GM12874 (cell line): ENCODE measurements at regions not wholly inside any gene's neighbourhood (a gene's known extent, or its start where the extent isn't known, plus 50 kb on each side); places are given as distances from the start of the nearest gene placed in this dataset.

Source experiments
- CTCF ChIP-seq: IDR thresholded peaks from 2 replicates; pipeline ENCODE4 v1.5.1; 2011; ENCODE audit warnings: low read depth, mild to moderate bottlenecking, control low read depth, low read length, moderate library complexity; ENCODE audit not compliant: insufficient read depth

DNA sequence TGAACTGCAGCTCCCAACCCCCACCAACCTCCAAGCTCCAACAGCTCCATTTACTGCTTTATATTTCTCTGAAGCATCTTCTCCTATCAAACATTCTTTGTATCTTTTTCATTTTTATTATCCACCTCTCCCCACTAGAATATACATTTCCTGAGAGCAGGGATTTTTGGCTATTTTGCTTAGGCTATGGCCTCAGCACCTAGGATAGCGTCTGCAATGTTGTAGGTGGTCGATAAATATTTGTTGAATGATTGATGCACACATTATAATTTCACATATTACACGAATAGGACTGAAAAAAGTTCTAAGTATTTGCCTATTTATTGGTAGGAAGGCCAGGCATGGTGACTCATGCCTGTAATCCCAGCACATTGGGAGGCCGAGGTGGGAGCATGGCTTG, 658.7 kb upstream of the DIPK2B start:
- no peak for TF ChIP-seq CTCF

GRCh38 chrX:45852884-45853283, 652.2 kb upstream of the DIPK2B start:
- no peak for TF ChIP-seq CTCF

DNA sequence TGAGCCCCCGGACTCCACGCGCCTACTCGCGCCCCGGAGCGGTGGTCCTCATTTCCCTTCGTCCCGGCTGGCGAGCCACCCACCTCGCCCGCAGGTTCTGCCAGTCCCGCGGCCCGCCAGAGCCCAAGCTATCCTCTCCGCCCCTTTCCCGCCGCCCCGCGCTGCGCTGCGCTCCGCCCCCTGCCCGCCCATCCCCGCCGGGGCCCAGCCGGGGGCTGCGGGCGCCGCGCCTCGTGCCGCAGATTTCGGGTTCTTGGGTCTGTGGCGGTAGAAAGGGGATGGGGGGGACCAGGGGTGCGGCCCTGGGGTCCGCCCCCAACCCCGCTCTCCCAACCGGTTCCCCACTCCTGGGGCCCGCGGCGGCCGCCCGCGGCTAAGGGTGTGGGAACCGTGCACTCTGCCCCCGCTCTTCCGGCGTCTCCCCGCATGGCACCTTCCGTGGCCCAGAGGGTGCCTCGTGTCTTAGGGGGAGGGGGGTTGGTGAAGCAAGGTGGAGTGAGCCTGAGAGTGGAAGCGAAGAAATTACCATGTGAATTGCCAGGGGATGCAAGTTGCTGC, 650.8 kb upstream of the DIPK2B start:
- TF ChIP-seq CTCF: no peak

DNA sequence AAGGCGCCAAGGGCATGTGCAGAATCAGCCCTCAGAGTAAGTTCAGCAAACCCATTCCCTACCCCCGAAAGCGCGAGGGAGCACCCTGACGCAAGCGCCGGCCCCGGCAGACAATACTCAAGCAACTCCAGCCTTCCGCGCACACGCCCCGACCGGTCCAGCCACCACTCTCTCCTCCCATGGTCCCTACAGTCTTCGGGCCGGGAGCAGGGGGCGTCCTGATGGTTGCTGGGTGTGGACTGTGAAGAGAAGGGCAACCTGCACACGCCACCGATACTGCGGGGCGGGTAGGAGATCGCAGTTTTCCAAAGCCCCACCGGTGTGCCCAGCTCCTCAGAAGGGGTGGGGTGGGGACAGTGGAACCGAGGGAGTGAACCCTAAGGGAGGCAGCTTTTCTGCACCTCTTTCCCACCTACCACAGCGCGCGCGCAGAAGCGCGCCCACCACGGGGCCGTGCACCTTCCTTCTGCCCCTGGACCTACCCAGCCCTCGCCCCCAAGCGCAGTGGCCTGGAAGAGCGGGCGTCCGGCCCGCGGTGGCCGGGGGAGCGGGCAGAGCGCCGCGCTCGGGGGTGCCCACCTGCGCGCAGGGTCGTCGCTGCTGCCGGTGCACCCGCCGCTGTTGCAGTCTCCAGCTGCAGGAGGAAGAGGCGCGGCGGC, 650.2 kb upstream of the DIPK2B start:
- no peak for TF ChIP-seq CTCF

- no peak for TF ChIP-seq CTCF
Measured at GRCh38 chrX:45850197-45850774, 649.6 kb upstream of the DIPK2B start.

GRCh38 chrX:45849261-45849862, 648.7 kb upstream of the DIPK2B start:
- no peak for TF ChIP-seq CTCF

DNA sequence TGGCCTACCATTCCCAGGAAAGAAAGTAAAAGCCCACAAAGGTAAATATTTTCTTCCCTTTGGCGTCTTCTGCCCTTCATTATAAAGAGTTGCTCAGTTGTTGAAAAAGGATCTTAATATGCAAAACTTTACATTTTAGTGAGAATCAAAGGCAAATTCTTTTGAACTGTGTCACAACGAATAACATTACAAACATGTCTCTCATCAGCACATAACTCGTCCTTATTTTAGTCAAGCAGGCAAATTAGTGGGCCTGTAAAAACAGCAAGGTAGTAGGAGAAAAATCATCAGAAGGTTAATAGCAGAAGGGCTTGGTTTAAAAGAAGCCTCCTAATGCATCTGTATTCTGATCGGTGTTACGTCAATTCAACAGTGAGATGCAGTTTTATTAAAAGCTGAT, 647.3 kb upstream of the DIPK2B start:
- TF ChIP-seq CTCF: no peak
